ENCODE measurements at regions not wholly inside any gene's neighbourhood (a gene's known extent, or its start where the extent isn't known, plus 50 kb on each side); places are given as distances from the start of the nearest gene placed in this dataset.
"Not testable (repeated sequence)": the region's sequence is repeated elsewhere in the genome, so short reads cannot be mapped to it uniquely, and the experiment has no call there.

DNA sequence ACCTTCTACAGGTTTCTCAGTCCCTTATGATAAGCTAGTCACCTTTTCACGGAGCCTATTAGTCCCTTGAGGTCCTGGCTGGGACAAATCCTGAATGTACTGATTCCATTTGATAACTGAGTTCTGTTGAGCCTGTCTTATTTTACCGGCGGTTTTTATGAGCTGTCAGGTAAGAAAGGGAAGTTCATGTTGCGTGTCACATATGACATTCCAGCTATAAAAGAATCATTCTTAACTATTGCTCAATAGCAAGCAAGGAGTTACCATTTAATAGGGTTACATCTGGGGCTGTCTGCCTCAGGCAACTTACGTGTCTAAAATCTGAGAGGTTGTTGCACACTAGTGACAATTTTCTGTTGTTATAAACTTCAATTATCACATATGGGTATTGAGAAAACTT, 394.6 kb downstream of the TECRL start:
- DNase-seq (ENCODE audit: low read depth) = no peak

DNA sequence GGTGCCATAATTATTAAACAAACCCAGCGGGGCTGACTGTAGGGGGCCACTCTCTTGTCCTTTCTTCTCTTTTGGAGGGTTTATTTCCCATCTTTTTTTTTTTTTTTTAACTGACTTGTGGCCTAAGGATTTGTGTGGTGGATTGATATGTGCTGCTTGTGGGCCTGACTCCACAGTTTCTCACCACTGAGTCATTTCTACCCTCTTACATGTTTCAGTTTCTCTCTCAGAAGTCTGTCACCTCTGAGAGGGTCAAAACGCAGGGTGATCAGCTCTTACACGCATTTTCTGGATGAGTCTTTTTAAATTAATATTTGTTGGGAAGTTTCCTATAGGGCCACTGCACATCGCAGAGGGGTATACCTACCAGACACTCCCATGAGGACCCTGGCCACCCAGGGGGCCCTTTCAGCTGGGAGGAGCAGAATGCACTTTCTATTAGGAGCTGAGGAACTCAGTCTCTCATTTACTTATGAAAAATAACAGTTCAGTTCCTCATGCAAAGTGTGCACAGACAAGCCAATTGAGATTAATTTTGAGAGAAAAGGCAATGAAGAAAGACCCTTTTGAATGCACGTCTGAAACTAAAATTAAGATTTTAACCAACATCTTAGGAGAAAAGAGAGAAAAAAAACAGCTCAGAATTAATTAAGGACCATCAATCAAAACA, 407.9 kb downstream of the TECRL start:
- no peak for DNase-seq (ENCODE audit: low read depth)

- DNase-seq (ENCODE audit: low read depth) = no peak
Observed at GRCh38 chr4:64000241-64000640, 409.0 kb downstream of the TECRL start.

DNA sequence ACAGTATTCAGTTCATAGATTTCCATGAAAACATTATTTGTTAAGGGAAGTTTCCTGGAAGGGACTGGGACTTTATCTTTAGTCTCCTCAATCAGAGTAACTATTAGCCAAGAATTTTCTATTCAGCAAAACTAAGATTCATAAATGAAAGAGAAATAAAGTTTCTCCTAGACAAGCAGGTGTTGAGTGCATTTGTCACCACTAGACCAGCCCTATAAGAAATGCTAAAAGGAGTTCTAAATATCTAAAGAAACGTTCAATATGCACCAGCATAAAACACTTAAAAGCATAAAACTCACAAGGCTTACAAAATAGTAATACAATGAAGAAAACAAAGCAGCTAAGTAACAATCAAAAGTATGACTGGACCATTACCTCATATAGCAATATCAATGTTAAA, 423.0 kb downstream of the TECRL start:
- DNase-seq (ENCODE audit: low read depth) = no peak

DNA sequence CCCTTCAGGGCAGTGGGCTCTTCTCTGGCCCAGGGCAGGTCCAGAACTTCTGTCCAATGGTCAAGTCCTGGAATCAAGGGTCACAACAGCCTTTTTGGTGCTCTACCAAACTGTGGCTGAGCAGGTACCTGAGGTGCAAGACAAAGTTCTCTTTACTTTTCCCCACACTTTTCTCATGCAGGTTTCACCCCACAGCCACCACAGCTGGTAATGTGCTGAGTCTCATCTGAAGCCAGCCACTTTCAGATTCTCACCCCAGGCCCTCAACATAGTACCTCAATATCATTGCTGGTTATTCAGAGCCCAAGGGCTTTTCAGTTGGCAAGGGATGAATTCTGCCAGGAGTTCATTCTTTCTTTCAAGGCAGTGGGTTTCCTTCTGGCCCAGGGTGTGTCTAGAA, 426.0 kb downstream of the TECRL start:
- no peak for DNase-seq (ENCODE audit: low read depth)

- no peak for DNase-seq (ENCODE audit: low read depth)
Observed at GRCh38 chr4:63965875-63966274, 443.4 kb downstream of the TECRL start.

- not testable (repeated sequence) for DNase-seq (ENCODE audit: low read depth)
Observed at GRCh38 chr4:63942706-63943286, 466.5 kb downstream of the TECRL start.

GRCh38 chr4:63937961-63938360, 471.3 kb downstream of the TECRL start:
- no peak for DNase-seq (ENCODE audit: low read depth)

DNA sequence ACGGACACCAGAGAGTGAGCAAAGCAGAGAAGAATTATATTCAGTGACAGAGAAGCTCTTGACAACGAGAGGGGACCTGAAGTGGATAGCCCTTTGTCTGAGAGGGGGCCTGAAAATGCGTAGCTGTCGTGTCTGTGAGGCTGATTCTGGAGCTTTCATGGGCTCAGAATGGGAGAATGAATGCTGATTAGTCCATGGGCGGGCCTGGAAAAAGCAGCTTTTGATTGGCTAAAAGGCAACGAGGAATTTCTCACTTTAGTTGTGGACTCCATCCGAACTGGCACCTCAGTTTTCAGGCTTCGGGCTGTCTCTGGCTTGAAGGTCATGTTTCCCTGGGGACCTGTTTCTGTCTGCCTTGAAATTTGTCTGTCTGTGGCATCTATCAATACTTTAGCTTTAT, 487.1 kb downstream of the TECRL start:
- DNase-seq (ENCODE audit: low read depth) = no peak

GRCh38 chr4:63921561-63921960, 487.7 kb downstream of the TECRL start:
- no peak for DNase-seq (ENCODE audit: low read depth)

DNA sequence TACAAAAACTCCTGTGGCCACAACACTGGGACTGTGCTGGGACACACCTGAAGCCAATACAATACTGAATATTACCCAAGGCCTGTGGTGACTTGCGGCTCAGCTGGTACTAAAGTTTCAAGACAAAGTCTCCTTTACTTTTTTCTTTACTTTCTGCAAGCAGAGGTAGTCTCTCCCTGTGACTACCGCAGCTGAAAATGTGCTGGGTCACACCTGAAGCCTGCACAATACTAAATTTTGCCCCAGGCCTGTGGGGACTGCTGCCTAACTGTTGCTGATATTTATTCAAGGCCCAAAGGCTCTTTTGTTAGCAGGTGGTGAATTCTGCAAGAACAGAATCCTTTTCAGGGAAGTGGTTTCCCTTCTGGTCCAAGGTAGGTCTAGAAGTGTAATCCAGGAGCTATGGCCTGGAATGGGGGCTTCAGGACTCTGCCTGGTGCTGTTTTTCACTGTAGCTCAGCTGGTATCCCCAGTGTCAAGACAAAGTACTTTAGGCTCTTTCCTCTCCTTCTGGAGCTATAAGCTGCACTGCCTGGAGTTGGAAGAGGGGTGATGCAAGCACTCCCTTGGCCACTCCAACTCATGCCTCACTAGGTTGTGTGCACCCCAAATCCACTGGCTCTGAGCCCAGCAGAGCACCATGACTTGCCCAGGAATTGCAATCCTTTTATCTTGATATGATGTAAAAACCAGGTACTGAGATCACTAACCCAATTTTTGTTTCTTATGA, 489.4 kb downstream of the TECRL start:
- DNase-seq (ENCODE audit: low read depth) = no peak

- DNase-seq (ENCODE audit: low read depth) = no peak
Observed at GRCh38 chr4:63906660-63907183, 502.5 kb downstream of the TECRL start.

DNA sequence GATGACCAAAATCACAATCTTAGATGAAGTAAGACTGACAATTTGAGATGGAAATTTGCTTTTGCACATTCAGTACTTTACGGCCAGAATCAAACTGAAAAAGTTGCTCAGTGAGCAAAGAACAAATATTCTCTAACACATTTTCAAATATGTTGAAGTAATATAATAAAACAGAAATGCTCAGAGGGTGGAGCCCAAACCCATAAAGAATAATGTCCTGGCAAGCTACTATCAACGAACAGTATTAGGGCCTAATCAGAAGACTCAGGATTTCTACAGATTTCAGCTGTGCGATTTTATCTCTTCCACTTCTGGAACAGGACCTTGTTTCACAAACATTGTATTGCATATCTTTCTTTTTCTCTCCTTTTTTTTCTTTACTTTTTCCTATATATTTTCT, 505.0 kb downstream of the TECRL start:
- DNase-seq (ENCODE audit: low read depth) = no peak

- DNase-seq (ENCODE audit: low read depth) = no peak
Observed at GRCh38 chr4:63901304-63901703, 507.9 kb downstream of the TECRL start.

DNA sequence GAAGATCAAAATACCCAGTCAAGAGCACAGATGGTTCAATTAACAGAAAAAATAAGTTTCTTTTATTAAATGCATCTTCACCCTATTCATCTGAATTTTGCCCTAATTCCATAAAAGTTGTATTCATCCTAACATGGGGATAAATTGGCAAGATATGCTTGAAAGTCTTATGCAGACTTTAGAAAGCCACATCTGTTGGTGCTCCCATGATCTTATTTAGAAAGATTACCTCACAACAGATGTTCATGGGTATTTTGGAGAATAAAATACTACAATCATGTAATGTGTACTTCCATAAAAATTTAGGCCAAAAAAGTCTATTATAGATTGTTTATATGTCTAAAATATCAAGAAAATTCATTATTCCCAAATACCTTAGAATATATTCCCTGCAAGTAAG, 510.3 kb downstream of the TECRL start:
- no peak for DNase-seq (ENCODE audit: low read depth)

- DNase-seq (ENCODE audit: low read depth) = no peak
Observed at GRCh38 chr4:63894161-63894560, 515.1 kb downstream of the TECRL start.

- DNase-seq (ENCODE audit: low read depth) = no peak
Observed at GRCh38 chr4:63869370-63869769, 539.9 kb downstream of the TECRL start.

GRCh38 chr4:63851496-63851895, 557.8 kb downstream of the TECRL start:
- no peak for DNase-seq (ENCODE audit: low read depth)

- DNase-seq (ENCODE audit: low read depth) = no peak
Observed at GRCh38 chr4:63841266-63841665, 568.0 kb downstream of the TECRL start.

GRCh38 chr4:63831590-63832155, 577.6 kb downstream of the TECRL start:
- DNase-seq (ENCODE audit: low read depth) = no peak

GRCh38 chr4:63817196-63817865, 591.9 kb downstream of the TECRL start:
- DNase-seq (ENCODE audit: low read depth) = no peak
